GM19463 (cell line): ENCODE measurements at regions not wholly inside any gene's neighbourhood (a gene's known extent, or its start where the extent isn't known, plus 50 kb on each side); places are given as distances from the start of the nearest gene placed in this dataset.
"Not testable (repeated sequence)": the region's sequence is repeated elsewhere in the genome, so short reads cannot be mapped to it uniquely, and the experiment has no call there.

Experiments
- ATAC-seq: cut with Tn5 transposase; IDR thresholded peaks from one replicate; pipeline ENCODE4 v1.9.1; 2021; ENCODE audit warnings: mild to moderate bottlenecking, moderate library complexity; ENCODE audit not compliant: unreplicated experiment

GRCh38 chr14:87260460-87260859 is 732.5 kb downstream of the GALC start:
- no peak for ATAC-seq

- ATAC-seq: no peak
Measured at GRCh38 chr14:87257421-87257820, 735.6 kb downstream of the GALC start.

- ATAC-seq: no peak
Measured at GRCh38 chr14:87255058-87255457, 737.9 kb downstream of the GALC start.

- ATAC-seq: no peak
Measured at GRCh38 chr14:87254331-87254874, 738.6 kb downstream of the GALC start.

GRCh38 chr14:87253791-87254190 is 739.2 kb downstream of the GALC start:
- ATAC-seq: not testable (repeated sequence)

- ATAC-seq: no peak
Measured at GRCh38 chr14:87252103-87252502, 740.9 kb downstream of the GALC start.

DNA sequence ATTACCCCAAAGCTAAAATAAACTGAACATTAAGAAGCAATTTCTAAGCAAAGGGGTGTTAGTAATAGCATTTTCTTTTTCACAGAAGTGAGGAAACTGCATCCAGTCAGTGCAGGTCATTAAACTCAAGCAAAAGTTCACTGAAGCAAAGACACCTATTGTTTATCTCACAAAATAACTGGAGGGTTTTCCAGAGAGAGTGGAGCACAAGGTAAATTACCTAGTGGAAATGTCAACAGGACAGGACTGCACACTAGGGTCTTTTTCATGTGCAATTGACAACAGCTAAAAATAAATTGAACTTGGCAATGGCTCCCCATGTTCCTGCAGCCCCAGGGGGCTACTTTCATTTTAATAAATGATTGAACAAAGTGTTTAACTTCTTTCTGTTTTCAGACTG is 742.0 kb downstream of the GALC start:
- ATAC-seq: no peak

GRCh38 chr14:87241018-87241768 is 751.8 kb downstream of the GALC start:
- no peak for ATAC-seq

GRCh38 chr14:87240319-87240718 is 752.7 kb downstream of the GALC start:
- ATAC-seq: not testable (repeated sequence)

DNA sequence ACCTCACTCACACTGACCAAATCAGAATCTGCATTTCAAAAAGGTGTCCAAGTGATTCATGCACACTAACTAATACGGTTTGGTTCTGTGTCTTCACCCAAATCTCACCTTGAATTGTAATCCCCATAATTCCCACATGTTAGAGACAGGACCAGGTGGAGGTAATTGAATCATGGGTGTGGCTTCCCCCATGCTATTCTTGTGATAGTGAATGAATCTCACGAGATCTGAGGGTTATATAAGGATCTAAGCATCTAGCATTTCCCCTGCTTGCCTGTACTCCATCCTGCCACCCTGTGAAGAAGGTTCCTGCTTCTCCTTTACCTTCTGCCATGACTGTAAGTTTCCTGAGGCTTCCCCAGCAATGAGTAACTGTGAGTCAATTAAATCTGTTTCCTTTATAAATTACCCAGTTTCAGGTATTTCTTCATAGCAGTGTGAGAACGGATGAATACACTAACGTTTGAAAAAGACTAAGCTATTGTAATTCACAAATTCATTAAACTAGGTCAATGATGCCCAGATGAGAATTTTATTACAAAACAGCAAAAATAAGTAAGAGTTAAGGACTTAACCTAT is 759.1 kb downstream of the GALC start:
- no peak for ATAC-seq

GRCh38 chr14:87233266-87233665 is 759.7 kb downstream of the GALC start:
- ATAC-seq: no peak

GRCh38 chr14:87231336-87232026 is 761.5 kb downstream of the GALC start:
- ATAC-seq: no peak

DNA sequence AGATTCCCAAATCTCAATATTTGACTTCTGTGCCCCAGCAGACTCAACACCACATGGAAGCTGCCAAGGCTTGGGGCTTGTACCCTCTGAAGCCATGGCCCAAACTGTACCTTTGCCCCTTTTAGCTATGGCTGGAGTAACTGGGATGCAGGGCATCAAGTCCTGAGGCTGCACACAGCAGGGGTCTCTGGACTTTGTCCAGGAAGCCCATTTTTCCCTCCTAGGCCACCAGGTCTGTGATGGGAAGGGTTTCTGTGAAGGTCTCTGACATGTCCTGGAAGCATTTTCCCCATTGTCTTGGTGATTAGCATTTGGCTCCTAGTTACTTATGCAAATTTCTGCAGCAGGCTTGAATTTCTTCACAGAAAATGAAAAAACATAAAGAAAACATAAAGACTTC is 762.3 kb downstream of the GALC start:
- ATAC-seq: no peak

GRCh38 chr14:87229131-87229530 is 763.9 kb downstream of the GALC start:
- no peak for ATAC-seq

DNA sequence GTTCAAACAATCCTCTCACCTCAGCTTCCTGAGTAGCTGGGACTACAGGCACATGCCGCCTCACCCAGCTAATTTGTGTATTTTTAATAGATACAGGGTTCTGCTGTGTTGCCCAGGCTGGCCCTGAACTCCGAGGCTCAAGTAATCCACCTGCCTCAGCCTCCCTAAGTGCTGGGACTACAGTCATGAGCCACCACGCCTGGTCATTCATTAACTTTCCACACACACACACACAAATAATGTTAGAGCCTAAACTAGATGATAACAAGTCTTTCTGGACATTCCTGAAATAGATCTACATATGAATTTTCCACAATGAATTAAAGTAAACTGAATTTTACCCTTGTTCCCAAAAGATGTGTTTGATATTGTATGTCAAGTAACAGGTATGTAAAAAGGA is 776.0 kb downstream of the GALC start:
- ATAC-seq: no peak

DNA sequence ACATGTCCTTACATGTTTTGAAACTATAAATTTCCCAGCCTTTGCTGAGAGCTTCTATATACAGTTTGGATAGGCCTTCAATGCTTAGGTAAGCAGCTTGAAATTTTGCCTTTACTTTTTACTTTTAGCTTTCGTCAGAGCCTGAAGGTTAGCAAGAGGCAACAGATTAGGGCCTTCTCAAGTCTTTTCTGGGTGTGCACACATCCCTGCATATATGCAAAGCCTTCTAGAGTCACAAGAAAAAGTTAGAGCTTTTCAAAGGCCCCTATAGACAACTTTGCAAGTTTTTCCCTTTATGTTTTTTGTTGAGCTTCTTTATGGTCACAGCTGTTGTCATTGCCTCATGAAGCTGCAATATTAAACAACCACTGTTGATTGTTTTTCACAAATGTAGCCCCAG is 778.4 kb downstream of the GALC start:
- no peak for ATAC-seq

DNA sequence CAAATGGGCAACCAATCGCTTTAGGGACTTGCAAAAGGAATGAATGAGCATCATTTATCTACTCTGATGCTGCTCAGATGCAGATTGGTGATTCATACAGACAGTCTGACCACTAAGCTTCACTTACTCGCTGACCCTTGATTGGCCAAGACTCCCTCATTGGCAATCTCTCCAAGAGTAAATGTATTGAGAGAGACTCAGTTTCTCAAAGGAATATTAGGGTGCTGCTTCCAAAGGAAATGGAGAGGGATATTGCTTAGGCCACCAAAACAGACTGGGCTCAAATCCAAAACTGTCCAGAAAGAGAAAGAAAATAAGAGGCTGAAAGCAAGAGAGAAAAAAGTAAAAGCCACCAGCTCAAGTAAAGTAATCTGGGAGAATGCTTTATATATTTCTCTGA is 785.2 kb downstream of the GALC start:
- no peak for ATAC-seq

- no peak for ATAC-seq
Measured at GRCh38 chr14:87205811-87206210, 787.2 kb downstream of the GALC start.

- ATAC-seq: no peak
Measured at GRCh38 chr14:87203346-87203745, 789.6 kb downstream of the GALC start.

DNA sequence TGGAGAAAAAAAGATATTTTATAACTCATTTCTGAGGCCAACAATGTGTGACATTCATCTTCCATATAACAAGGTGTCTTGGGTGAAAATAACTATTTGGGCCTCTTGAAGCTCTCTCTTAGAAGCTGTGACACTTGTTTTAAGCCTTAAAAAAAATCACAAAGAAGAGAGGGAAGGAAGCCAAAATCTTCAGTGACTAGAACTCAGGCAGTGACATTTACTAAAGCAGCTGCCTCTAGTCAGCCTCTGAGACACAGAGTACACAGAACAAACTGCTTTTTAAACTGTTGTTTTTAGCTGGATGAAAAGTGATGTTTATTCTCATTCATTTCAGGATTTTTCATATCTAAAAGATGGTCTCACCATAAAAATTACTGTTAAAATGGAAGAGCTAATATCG is 793.6 kb downstream of the GALC start:
- ATAC-seq: no peak

- no peak for ATAC-seq
Measured at GRCh38 chr14:87196436-87196835, 796.5 kb downstream of the GALC start.

GRCh38 chr14:87187786-87188185 is 805.2 kb downstream of the GALC start:
- no peak for ATAC-seq
